HG03135 (cell line): ENCODE measurements at regions not wholly inside any gene's neighbourhood (a gene's known extent, or its start where the extent isn't known, plus 50 kb on each side); places are given as distances from the start of the nearest gene placed in this dataset.

ENCODE experiments used
- ATAC-seq: cut with Tn5 transposase; IDR thresholded peaks from one replicate; pipeline ENCODE4 v1.9.1; 2021; ENCODE audit warnings: mild to moderate bottlenecking, moderate library complexity; ENCODE audit not compliant: unreplicated experiment

- no peak for ATAC-seq
Observed at GRCh38 chr7:85471307-85471706, 284.5 kb upstream of the SEMA3D start.

GRCh38 chr7:85469446-85470010 lies 282.7 kb upstream of the SEMA3D start:
- ATAC-seq = no peak

- no peak for ATAC-seq
Observed at GRCh38 chr7:85464042-85464651, 277.3 kb upstream of the SEMA3D start.

- ATAC-seq = no peak
Observed at GRCh38 chr7:85462671-85463070, 275.8 kb upstream of the SEMA3D start.

GRCh38 chr7:85457911-85458310 lies 271.1 kb upstream of the SEMA3D start:
- no peak for ATAC-seq

- ATAC-seq = no peak
Observed at GRCh38 chr7:85456254-85456653, 269.4 kb upstream of the SEMA3D start.

- no peak for ATAC-seq
Observed at GRCh38 chr7:85454904-85455303, 268.0 kb upstream of the SEMA3D start.

GRCh38 chr7:85452674-85453073 lies 265.8 kb upstream of the SEMA3D start:
- no peak for ATAC-seq

GRCh38 chr7:85449478-85449877 lies 262.6 kb upstream of the SEMA3D start:
- no peak for ATAC-seq

GRCh38 chr7:85447004-85447403 lies 260.1 kb upstream of the SEMA3D start:
- no peak for ATAC-seq

- ATAC-seq = no peak
Observed at GRCh38 chr7:85426487-85426960, 239.7 kb upstream of the SEMA3D start.

- no peak for ATAC-seq
Observed at GRCh38 chr7:85424298-85424697, 237.4 kb upstream of the SEMA3D start.

- no peak for ATAC-seq
Observed at GRCh38 chr7:85423209-85423895, 236.5 kb upstream of the SEMA3D start.

- no peak for ATAC-seq
Observed at GRCh38 chr7:85415743-85416142, 228.9 kb upstream of the SEMA3D start.

GRCh38 chr7:85413718-85414117 lies 226.9 kb upstream of the SEMA3D start:
- ATAC-seq = no peak

- ATAC-seq = no peak
Observed at GRCh38 chr7:85412912-85413311, 226.1 kb upstream of the SEMA3D start.

GRCh38 chr7:85407391-85407790 lies 220.5 kb upstream of the SEMA3D start:
- no peak for ATAC-seq

GRCh38 chr7:85405016-85405902 lies 218.4 kb upstream of the SEMA3D start:
- no peak for ATAC-seq

- no peak for ATAC-seq
Observed at GRCh38 chr7:85396676-85397075, 209.8 kb upstream of the SEMA3D start.

GRCh38 chr7:85392789-85393188 lies 205.9 kb upstream of the SEMA3D start:
- no peak for ATAC-seq

GRCh38 chr7:85392326-85392725 lies 205.5 kb upstream of the SEMA3D start:
- no peak for ATAC-seq
